GM12875 (cell line): ENCODE measurements at regions not wholly inside any gene's neighbourhood (a gene's known extent, or its start where the extent isn't known, plus 50 kb on each side); places are given as distances from the start of the nearest gene placed in this dataset.

Experiments
- H3K4me3 ChIP-seq: one replicate; pipeline ENCODE4 v1.5.1; 2011; ENCODE audit warnings: low read depth, low read length, control low read depth
- CTCF ChIP-seq: IDR thresholded peaks from 2 replicates; pipeline ENCODE4 v1.5.1; 2011; ENCODE audit warnings: low read depth, mild to moderate bottlenecking, control low read depth, inconsistent platforms, low read length, moderate library complexity, borderline replicate concordance; ENCODE audit not compliant: insufficient read depth

GRCh38 chr3:178086144-178086825 is 450.0 kb upstream of the KCNMB2 start:
- no peak overlapping the region for H3K4me3 ChIP-seq
- TF ChIP-seq CTCF = no peak

GRCh38 chr3:178087376-178087775 is 448.9 kb upstream of the KCNMB2 start:
- H3K4me3 ChIP-seq = no peak overlapping the region
- no peak for TF ChIP-seq CTCF

- H3K4me3 ChIP-seq = no peak overlapping the region
- TF ChIP-seq CTCF = no peak
Observed at GRCh38 chr3:178088963-178089362, 447.3 kb upstream of the KCNMB2 start.

- no peak for TF ChIP-seq CTCF
- no peak overlapping the region for H3K4me3 ChIP-seq
Observed at GRCh38 chr3:178090899-178091298, 445.3 kb upstream of the KCNMB2 start.

GRCh38 chr3:178095522-178095921 is 440.7 kb upstream of the KCNMB2 start:
- no peak for TF ChIP-seq CTCF
- no peak overlapping the region for H3K4me3 ChIP-seq

- no peak overlapping the region for H3K4me3 ChIP-seq
- no peak for TF ChIP-seq CTCF
Observed at GRCh38 chr3:178096955-178097354, 439.3 kb upstream of the KCNMB2 start.

- no peak for TF ChIP-seq CTCF
- no peak overlapping the region for H3K4me3 ChIP-seq
Observed at GRCh38 chr3:178097576-178097975, 438.7 kb upstream of the KCNMB2 start.
